GM10266 (cell line): ENCODE measurements at regions not wholly inside any gene's neighbourhood (a gene's known extent, or its start where the extent isn't known, plus 50 kb on each side); places are given as distances from the start of the nearest gene placed in this dataset.

Source experiments
- DNase-seq: peaks from one replicate; pipeline ENCODE4 v3.0.0; 2012; ENCODE audit errors: extremely low spot score
- CTCF ChIP-seq: IDR thresholded peaks from 2 replicates; pipeline ENCODE4 v1.5.1; 2012; ENCODE audit warnings: mild to moderate bottlenecking, low read depth; ENCODE audit not compliant: control insufficient read depth, insufficient read depth; ENCODE audit errors: missing control alignments

GRCh38 chr22:47933226-47933625 lies 1170.8 kb downstream of the TBC1D22A start:
- no peak for DNase-seq
- TF ChIP-seq CTCF, result no peak

GRCh38 chr22:47929646-47930185 lies 1167.3 kb downstream of the TBC1D22A start:
- no peak for DNase-seq
- no peak for TF ChIP-seq CTCF

GRCh38 chr22:47929073-47929472 lies 1166.6 kb downstream of the TBC1D22A start:
- no peak for DNase-seq
- TF ChIP-seq CTCF, result no peak

GRCh38 chr22:47928631-47929030 lies 1166.2 kb downstream of the TBC1D22A start:
- no peak for DNase-seq

GRCh38 chr22:47927648-47928210 lies 1165.3 kb downstream of the TBC1D22A start:
- no peak for TF ChIP-seq CTCF
- DNase-seq, result no peak

More at GRCh38 chr22:47928631-47929030, 1166.2 kb downstream of the TBC1D22A start:
- no peak for TF ChIP-seq CTCF

GRCh38 chr22:47923011-47923427 lies 1160.6 kb downstream of the TBC1D22A start:
- TF ChIP-seq CTCF, result no peak
- DNase-seq, result no peak

- no peak for DNase-seq
Observed at GRCh38 chr22:47921906-47922305, 1159.5 kb downstream of the TBC1D22A start.

More at GRCh38 chr22:47921906-47922305, 1159.5 kb downstream of the TBC1D22A start:
- no peak for TF ChIP-seq CTCF
